ENCODE measurements at regions not wholly inside any gene's neighbourhood (a gene's known extent, or its start where the extent isn't known, plus 50 kb on each side); places are given as distances from the start of the nearest gene placed in this dataset.

GRCh38 chr3:190995156-190995555 is 132.7 kb upstream of the GMNC start:
- no peak for DNase-seq (ENCODE audit: low spot score)
- no peak for TF ChIP-seq CTCF (IDR thresholded peaks at IDR 0.05)
- Histone ChIP-seq H3K27ac (no peak overlapping the region), H3K4me3 (no peak overlapping the region)

DNA sequence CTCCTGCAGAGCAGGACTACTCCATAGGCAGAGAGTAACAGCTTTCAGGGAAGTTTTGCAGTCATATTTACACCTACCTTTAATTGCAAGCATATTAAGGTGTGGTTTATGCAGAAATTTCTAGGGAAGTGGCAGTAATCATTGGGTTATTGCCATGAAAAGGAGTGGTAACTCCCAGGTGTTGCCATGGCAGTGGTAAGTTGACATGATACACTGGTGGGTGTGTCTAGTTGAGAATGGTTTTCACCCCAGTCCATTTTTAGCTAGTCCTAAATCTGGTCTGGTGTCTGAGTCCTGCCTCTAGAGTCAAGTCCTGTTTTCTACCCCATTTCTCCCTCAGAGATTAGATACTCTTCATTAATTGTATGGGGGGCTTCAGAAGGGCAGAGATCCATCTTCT is 128.4 kb upstream of the GMNC start:
- Histone ChIP-seq H3K27ac (no peak overlapping the region), H3K4me3 (no peak overlapping the region)
- DNase-seq (ENCODE audit: low spot score): no peak
- no peak for TF ChIP-seq CTCF (IDR thresholded peaks at IDR 0.05)

DNA sequence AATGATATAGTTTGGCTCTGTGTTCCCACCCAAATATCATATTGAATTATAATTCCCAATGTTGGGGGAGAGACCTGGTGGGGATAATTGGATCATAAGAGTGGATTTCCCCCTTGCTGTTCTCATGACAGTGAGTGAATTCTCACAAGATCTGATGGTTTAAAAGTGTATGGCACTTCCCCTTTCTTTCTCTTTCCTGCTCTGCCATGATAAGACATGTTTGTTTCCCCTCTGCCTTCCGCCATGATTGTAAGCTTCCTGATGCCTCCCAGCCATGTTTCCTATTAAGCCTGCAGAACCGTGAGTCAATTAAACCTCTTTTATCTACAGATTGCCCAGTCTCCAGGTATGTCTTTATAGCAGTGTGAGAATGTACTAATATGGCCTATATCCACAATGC is 126.7 kb upstream of the GMNC start:
- no peak for DNase-seq (ENCODE audit: low spot score)

GRCh38 chr3:190988102-190988501 is 125.6 kb upstream of the GMNC start:
- no peak for DNase-seq (ENCODE audit: low spot score)
- H3K4me3 ChIP-seq: no peak overlapping the region
- no peak for TF ChIP-seq CTCF (IDR thresholded peaks at IDR 0.05)
- H3K27ac ChIP-seq: no peak overlapping the region

More for the DNA sequence above, 126.7 kb upstream of the GMNC start:
- Histone ChIP-seq H3K4me3 (no peak overlapping the region), H3K27ac (no peak overlapping the region)
- TF ChIP-seq CTCF (IDR thresholded peaks at IDR 0.05): no peak

- no peak overlapping the region for H3K4me3 ChIP-seq
- no peak overlapping the region for H3K27ac ChIP-seq
- DNase-seq (ENCODE audit: low spot score): no peak
- TF ChIP-seq CTCF (IDR thresholded peaks at IDR 0.05): no peak
Observed at GRCh38 chr3:190984502-190985244, 122.2 kb upstream of the GMNC start.

DNA sequence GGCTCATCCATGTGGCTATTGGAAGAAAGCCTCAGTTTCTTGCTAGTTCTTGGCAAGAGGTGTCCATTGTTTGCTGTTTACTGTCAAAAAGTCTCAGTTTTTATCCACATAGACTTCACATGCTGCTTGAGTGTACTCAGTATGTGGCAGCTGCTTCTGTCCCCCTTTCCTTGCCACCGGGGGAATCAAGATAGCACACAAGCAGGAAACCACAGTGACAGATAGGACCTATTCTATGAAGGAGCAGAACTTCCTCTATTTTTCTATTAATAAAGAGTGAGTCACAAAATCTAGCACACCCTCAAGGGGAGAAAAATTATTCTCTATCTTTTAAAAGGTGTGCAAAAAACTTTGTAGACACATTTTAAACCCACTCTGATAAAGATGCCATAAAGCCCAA is 121.4 kb upstream of the GMNC start:
- DNase-seq (ENCODE audit: low spot score): no peak

More for the DNA sequence above, 121.4 kb upstream of the GMNC start:
- no peak for TF ChIP-seq CTCF (IDR thresholded peaks at IDR 0.05)
- H3K4me3 ChIP-seq: no peak overlapping the region
- H3K27ac ChIP-seq: no peak overlapping the region

Measured in coronary artery (tissue), 2 donors.